GM23338 (cell line): ENCODE measurements at regions not wholly inside any gene's neighbourhood (a gene's known extent, or its start where the extent isn't known, plus 50 kb on each side); places are given as distances from the start of the nearest gene placed in this dataset.

Source experiments
- CREB1 ChIP-seq: fragments of 250-450 bp; sonication (Bioruptor Pico); IDR thresholded peaks from 2 replicates; pipeline ENCODE4 v1.5.0; 2020; ENCODE audit warnings: low read depth, mild to moderate bottlenecking, moderate library complexity
- EZH2 ChIP-seq: fragments of 200-600 bp; sonication (generic); IDR thresholded peaks from one replicate; pipeline ENCODE4 v1.8.0; 2017; ENCODE audit warnings: antibody characterized with exemption, mild to moderate bottlenecking, low read depth; ENCODE audit not compliant: unreplicated experiment
- EZH2phosphoT487 ChIP-seq: fragments of 200-600 bp; sonication (generic); IDR thresholded peaks from one replicate; pipeline ENCODE4 v1.8.1; 2018; ENCODE audit warnings: antibody characterized with exemption; ENCODE audit not compliant: unreplicated experiment
- POLR2AphosphoS5 ChIP-seq: IDR thresholded peaks from 2 replicates; pipeline ENCODE4 v1.6.1; 2016; ENCODE audit warnings: antibody characterized with exemption, low read depth
- REST ChIP-seq: IDR thresholded peaks from one replicate; pipeline ENCODE4 v1.6.1; 2018; ENCODE audit warnings: antibody characterized with exemption; ENCODE audit not compliant: unreplicated experiment
- TF ChIP-seq, protein P1 (sequence below), 2 experiments: fragments of 200-600 bp in 1 of 2; sonication (generic) in 1 of 2; conservative IDR thresholded peaks; 2 replicates each; pipeline versions ENCODE4 v1.5.1 to v1.6.1; 2016 to 2017; ENCODE audit warnings: antibody characterized with exemption in 2 of 2, low read depth in 2 of 2, mild to moderate bottlenecking in 2 of 2, moderate library complexity in 1 of 2
- TF ChIP-seq, protein P2 (sequence below): fragments of 250-450 bp; sonication (Bioruptor Pico); IDR thresholded peaks from 2 replicates; pipeline ENCODE4 v1.5.0; 2020; ENCODE audit warnings: mild to moderate bottlenecking, moderate library complexity

GRCh38 chr4:125707397-125707796, 392.6 kb downstream of the FAT4 start:
- TF ChIP-seq EZH2 (no peak), POLR2AphosphoS5 (no peak), EZH2phosphoT487 (no peak), REST (no peak), CREB1 (CRISPR knock-in tag) (no peak)
- TF ChIP-seq, protein P1, sequence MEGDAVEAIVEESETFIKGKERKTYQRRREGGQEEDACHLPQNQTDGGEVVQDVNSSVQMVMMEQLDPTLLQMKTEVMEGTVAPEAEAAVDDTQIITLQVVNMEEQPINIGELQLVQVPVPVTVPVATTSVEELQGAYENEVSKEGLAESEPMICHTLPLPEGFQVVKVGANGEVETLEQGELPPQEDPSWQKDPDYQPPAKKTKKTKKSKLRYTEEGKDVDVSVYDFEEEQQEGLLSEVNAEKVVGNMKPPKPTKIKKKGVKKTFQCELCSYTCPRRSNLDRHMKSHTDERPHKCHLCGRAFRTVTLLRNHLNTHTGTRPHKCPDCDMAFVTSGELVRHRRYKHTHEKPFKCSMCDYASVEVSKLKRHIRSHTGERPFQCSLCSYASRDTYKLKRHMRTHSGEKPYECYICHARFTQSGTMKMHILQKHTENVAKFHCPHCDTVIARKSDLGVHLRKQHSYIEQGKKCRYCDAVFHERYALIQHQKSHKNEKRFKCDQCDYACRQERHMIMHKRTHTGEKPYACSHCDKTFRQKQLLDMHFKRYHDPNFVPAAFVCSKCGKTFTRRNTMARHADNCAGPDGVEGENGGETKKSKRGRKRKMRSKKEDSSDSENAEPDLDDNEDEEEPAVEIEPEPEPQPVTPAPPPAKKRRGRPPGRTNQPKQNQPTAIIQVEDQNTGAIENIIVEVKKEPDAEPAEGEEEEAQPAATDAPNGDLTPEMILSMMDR (conservative IDR thresholded peaks at IDR 0.05; ENCODE audit: low read depth in 2 of 2), result no peak
- TF ChIP-seq, protein P2, sequence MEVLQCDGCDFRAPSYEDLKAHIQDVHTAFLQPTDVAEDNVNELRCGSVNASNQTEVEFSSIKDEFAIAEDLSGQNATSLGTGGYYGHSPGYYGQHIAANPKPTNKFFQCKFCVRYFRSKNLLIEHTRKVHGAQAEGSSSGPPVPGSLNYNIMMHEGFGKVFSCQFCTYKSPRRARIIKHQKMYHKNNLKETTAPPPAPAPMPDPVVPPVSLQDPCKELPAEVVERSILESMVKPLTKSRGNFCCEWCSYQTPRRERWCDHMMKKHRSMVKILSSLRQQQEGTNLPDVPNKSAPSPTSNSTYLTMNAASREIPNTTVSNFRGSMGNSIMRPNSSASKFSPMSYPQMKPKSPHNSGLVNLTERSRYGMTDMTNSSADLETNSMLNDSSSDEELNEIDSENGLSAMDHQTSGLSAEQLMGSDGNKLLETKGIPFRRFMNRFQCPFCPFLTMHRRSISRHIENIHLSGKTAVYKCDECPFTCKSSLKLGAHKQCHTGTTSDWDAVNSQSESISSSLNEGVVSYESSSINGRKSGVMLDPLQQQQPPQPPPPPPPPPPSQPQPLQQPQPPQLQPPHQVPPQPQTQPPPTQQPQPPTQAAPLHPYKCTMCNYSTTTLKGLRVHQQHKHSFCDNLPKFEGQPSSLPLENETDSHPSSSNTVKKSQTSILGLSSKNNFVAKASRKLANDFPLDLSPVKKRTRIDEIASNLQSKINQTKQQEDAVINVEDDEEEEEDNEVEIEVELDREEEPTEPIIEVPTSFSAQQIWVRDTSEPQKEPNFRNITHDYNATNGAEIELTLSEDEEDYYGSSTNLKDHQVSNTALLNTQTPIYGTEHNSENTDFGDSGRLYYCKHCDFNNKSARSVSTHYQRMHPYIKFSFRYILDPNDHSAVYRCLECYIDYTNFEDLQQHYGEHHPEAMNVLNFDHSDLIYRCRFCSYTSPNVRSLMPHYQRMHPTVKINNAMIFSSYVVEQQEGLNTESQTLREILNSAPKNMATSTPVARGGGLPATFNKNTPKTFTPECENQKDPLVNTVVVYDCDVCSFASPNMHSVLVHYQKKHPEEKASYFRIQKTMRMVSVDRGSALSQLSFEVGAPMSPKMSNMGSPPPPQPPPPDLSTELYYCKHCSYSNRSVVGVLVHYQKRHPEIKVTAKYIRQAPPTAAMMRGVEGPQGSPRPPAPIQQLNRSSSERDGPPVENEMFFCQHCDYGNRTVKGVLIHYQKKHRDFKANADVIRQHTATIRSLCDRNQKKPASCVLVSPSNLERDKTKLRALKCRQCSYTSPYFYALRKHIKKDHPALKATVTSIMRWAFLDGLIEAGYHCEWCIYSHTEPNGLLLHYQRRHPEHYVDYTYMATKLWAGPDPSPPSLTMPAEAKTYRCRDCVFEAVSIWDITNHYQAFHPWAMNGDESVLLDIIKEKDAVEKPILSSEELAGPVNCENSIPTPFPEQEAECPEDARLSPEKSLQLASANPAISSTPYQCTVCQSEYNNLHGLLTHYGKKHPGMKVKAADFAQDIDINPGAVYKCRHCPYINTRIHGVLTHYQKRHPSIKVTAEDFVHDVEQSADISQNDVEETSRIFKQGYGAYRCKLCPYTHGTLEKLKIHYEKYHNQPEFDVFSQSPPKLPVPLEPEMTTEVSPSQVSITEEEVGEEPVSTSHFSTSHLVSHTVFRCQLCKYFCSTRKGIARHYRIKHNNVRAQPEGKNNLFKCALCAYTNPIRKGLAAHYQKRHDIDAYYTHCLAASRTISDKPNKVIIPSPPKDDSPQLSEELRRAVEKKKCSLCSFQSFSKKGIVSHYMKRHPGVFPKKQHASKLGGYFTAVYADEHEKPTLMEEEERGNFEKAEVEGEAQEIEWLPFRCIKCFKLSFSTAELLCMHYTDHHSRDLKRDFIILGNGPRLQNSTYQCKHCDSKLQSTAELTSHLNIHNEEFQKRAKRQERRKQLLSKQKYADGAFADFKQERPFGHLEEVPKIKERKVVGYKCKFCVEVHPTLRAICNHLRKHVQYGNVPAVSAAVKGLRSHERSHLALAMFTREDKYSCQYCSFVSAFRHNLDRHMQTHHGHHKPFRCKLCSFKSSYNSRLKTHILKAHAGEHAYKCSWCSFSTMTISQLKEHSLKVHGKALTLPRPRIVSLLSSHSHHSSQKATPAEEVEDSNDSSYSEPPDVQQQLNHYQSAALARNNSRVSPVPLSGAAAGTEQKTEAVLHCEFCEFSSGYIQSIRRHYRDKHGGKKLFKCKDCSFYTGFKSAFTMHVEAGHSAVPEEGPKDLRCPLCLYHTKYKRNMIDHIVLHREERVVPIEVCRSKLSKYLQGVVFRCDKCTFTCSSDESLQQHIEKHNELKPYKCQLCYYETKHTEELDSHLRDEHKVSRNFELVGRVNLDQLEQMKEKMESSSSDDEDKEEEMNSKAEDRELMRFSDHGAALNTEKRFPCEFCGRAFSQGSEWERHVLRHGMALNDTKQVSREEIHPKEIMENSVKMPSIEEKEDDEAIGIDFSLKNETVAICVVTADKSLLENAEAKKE (CRISPR knock-in tag), result no peak
